NT2/D1 (cell line): ENCODE measurements at regions not wholly inside any gene's neighbourhood (a gene's known extent, or its start where the extent isn't known, plus 50 kb on each side); places are given as distances from the start of the nearest gene placed in this dataset.
"Not testable (repeated sequence)": the region's sequence is repeated elsewhere in the genome, so short reads cannot be mapped to it uniquely, and the experiment has no call there.

ENCODE experiments used
- SUZ12 ChIP-seq: IDR thresholded peaks from 2 replicates; pipeline ENCODE4 v1.6.1; 2011; ENCODE audit not compliant: insufficient read length, insufficient read depth; ENCODE audit errors: extremely low read depth
- YY1 ChIP-seq: IDR thresholded peaks from 2 replicates; pipeline ENCODE4 v1.6.1; 2011; ENCODE audit not compliant: insufficient read length, insufficient read depth
- ZNF274 ChIP-seq: IDR thresholded peaks from 2 replicates; pipeline ENCODE4 v1.6.1; 2011; ENCODE audit warnings: mild to moderate bottlenecking, low read depth, low read length

- not testable (repeated sequence) for TF ChIP-seq ZNF274, YY1, SUZ12
These were observed 83.5 kb upstream of the MRI1 start for GRCh38 chr19:13680708-13681360.
